Activated T-cell treated with anti-CD3 and anti-CD28 coated beads, Interleukin-2, amount 50 U/mL, for 24 hours (primary cell): ENCODE measurements at regions not wholly inside any gene's neighbourhood (a gene's known extent, or its start where the extent isn't known, plus 50 kb on each side); places are given as distances from the start of the nearest gene placed in this dataset.

Experiments
- DNase-seq: peaks from one replicate; pipeline ENCODE4 v3.0.0-alpha.2; 2020
- H3K27ac Mint-ChIP-seq: 2 replicates; pipeline ENCODE4 v1.8.0; 2020; ENCODE audit warnings: mild to moderate bottlenecking, mixed read lengths
- H3K27me3 Mint-ChIP-seq: 2 replicates; pipeline ENCODE4 v1.8.0; 2020; ENCODE audit warnings: mixed read lengths
- H3K36me3 Mint-ChIP-seq: 2 replicates; pipeline ENCODE4 v1.8.0; 2020; ENCODE audit warnings: low read depth, mixed read lengths
- H3K4me1 Mint-ChIP-seq: 2 replicates; pipeline ENCODE4 v1.8.0; 2020; ENCODE audit warnings: low read depth, mixed read lengths
- H3K4me3 Mint-ChIP-seq: 2 replicates; pipeline ENCODE4 v1.8.0; 2020; ENCODE audit warnings: mild to moderate bottlenecking, moderate library complexity, mixed read lengths
- H3K9me3 Mint-ChIP-seq: 2 replicates; pipeline ENCODE4 v1.8.0; 2020; ENCODE audit warnings: mixed read lengths

- H3K27me3 Mint-ChIP-seq: peaks cover 2% of the 10 kb centered on the region
- peaks cover 2% of the 10 kb centered on the region for H3K9me3 Mint-ChIP-seq
- H3K4me3 Mint-ChIP-seq: no peak overlapping the region
- H3K4me1 Mint-ChIP-seq: no peaks in the 10 kb centered on the region
- no peak overlapping the region for H3K27ac Mint-ChIP-seq
- DNase-seq: no peak
- H3K36me3 Mint-ChIP-seq: no peaks in the 10 kb centered on the region
Measured at GRCh38 chr12:125406131-125406530, 340.9 kb downstream of the AACS start.

GRCh38 chr12:125408718-125409117, 343.5 kb downstream of the AACS start:
- no peaks in the 10 kb centered on the region for H3K4me1 Mint-ChIP-seq
- H3K9me3 Mint-ChIP-seq: no peaks in the 10 kb centered on the region
- H3K27ac Mint-ChIP-seq: no peak overlapping the region
- no peak for DNase-seq
- H3K36me3 Mint-ChIP-seq: no peaks in the 10 kb centered on the region
- no peak overlapping the region for H3K4me3 Mint-ChIP-seq
- no peaks in the 10 kb centered on the region for H3K27me3 Mint-ChIP-seq

- Mint-ChIP-seq H3K9me3 (no peaks in the 10 kb centered on the region), H3K4me1 (no peaks in the 10 kb centered on the region), H3K27me3 (no peaks in the 10 kb centered on the region), H3K4me3 (no peak overlapping the region), H3K36me3 (no peaks in the 10 kb centered on the region), H3K27ac (no peak overlapping the region)
- DNase-seq: no peak
Measured at GRCh38 chr12:125412506-125412905, 347.3 kb downstream of the AACS start.

DNA sequence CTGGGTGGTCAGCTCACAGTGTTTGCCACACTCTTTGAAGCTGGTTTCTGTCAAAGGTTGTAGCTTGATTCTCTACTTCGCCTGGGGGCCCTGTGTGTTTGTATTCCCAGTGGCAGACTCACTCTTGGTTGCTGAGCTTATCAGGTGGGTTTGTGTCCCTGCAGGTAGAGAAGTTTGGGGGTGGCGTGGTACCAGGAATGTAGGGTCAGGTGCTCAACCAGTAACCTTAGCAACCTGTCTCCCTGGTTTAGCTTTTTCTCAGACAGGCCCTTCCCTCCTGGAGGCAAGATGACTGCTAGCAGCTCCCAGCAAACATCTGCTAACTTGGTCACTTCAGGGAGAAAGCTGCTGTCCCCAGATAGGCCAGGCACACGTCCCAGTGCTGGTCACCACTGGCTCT, 352.2 kb downstream of the AACS start:
- no peaks in the 10 kb centered on the region for H3K36me3 Mint-ChIP-seq
- no peak overlapping the region for H3K27ac Mint-ChIP-seq
- no peak for DNase-seq
- no peaks in the 10 kb centered on the region for H3K27me3 Mint-ChIP-seq
- no peaks in the 10 kb centered on the region for H3K4me1 Mint-ChIP-seq
- H3K9me3 Mint-ChIP-seq: peaks cover 12% of the 10 kb centered on the region
- no peak overlapping the region for H3K4me3 Mint-ChIP-seq

DNA sequence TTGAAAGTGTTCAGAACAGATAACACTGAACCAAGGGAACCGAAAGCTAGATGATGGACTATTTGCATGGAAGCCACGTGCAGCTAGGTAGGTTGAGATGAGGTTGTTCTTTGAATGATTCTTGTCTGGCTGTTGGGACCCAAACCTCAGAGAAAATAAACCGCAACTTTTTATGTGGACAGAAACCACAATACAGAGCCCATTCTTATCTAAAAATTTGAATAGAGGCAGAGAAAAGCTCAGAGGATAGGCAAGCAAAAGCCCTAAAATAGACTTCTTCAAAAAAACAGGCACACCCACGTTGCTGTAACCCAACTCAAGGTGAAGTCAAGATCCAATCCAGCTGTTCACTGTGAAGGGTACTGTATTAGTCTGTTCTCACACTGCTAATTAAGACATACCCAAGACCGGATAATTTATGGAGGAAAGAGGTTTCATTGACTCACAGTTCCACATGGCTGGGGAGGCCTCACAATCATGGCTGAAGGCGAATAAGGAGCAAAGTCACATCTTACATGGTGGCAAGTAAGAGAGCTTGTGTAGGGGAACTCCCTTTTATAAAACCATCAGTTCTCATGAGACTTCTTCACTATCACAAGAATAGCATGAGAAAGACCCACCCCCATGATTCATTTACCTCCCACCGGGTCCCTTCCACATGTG, 353.8 kb downstream of the AACS start:
- no peak for DNase-seq
- no peaks in the 10 kb centered on the region for H3K27me3 Mint-ChIP-seq
- H3K27ac Mint-ChIP-seq: no peak overlapping the region
- H3K4me3 Mint-ChIP-seq: no peak overlapping the region
- H3K4me1 Mint-ChIP-seq: no peaks in the 10 kb centered on the region
- H3K36me3 Mint-ChIP-seq: no peaks in the 10 kb centered on the region
- peaks cover 12% of the 10 kb centered on the region for H3K9me3 Mint-ChIP-seq

DNA sequence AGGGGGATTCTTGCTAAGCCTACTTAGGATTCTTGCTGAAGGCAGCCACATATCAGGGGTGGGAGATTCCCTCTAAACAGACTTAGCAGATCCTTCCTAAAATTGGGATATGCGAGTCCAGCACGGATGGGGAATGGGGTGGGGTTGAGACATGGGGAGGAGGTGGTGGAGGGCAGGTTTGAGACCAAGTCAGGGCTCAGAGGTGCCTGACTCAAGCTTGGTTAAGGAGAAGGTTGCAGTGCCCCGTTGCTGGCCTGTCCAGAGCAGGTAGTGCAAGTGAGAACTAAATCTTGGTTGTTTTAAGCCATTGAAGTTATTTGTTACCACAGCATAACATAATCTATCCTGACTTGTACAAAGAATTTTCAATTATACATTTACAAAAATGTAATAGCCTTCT, 359.7 kb downstream of the AACS start:
- Mint-ChIP-seq H3K27me3 (no peaks in the 10 kb centered on the region), H3K4me1 (no peaks in the 10 kb centered on the region), H3K36me3 (no peaks in the 10 kb centered on the region), H3K9me3 (peaks cover 11% of the 10 kb centered on the region), H3K27ac (no peak overlapping the region), H3K4me3 (no peak overlapping the region)
- no peak for DNase-seq

- no peak overlapping the region for H3K27ac Mint-ChIP-seq
- no peak overlapping the region for H3K4me3 Mint-ChIP-seq
- no peaks in the 10 kb centered on the region for H3K36me3 Mint-ChIP-seq
- H3K9me3 Mint-ChIP-seq: peaks cover 2% of the 10 kb centered on the region
- no peaks in the 10 kb centered on the region for H3K27me3 Mint-ChIP-seq
- no peak for DNase-seq
- H3K4me1 Mint-ChIP-seq: no peaks in the 10 kb centered on the region
Measured at GRCh38 chr12:125431516-125431915, 366.3 kb downstream of the AACS start.

DNA sequence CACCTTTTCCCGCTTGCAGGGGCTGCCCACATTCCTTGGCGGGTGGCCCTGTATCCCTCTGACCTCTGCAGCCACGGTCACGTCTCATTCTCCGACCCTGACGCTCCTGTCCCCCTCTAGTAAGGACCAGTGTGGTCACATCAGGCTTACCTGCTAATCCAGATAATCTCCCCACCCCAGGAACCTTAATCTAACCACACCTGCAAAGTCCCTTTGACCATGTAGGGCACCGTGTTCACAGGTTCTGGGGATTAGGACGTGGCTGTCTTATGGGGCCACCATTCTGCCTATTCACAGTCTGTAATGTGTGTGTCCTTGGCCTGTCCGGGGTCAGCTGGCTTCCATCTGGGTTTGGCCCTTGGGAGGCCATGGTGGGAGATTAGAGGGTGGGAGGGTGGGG, 368.9 kb downstream of the AACS start:
- Mint-ChIP-seq H3K27me3 (no peaks in the 10 kb centered on the region), H3K27ac (no peak overlapping the region), H3K4me3 (no peak overlapping the region), H3K4me1 (no peaks in the 10 kb centered on the region), H3K36me3 (no peaks in the 10 kb centered on the region), H3K9me3 (peaks cover 2% of the 10 kb centered on the region)
- DNase-seq: no peak

DNA sequence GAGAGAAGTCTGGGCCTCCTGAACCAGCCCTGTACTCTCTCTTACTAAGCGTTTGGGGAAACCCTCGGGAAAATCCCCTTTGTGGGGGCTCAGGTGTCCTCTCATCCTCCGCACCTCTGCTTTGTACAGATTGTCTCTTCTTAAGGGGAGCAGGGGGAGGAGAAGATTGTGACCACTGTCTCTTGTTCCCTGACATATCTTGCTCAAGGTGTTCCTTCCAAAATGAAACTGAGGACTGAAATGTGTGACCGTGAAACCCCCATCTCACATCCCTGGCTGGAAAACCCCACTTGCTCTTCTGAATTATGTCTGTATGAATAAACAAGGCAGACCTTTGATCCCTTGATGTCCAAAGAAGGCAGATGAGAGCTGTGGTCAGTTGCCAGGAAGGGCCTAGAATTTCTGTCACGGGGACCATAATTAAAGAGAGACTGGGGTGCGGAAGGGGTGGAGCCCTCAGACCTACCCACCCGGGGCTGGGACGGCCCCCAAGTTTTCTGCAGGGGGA, 369.8 kb downstream of the AACS start:
- no peak for DNase-seq
- H3K27me3 Mint-ChIP-seq: no peaks in the 10 kb centered on the region
- H3K27ac Mint-ChIP-seq: no peak overlapping the region
- no peak overlapping the region for H3K4me3 Mint-ChIP-seq
- H3K36me3 Mint-ChIP-seq: no peaks in the 10 kb centered on the region
- peaks cover 2% of the 10 kb centered on the region for H3K9me3 Mint-ChIP-seq
- no peaks in the 10 kb centered on the region for H3K4me1 Mint-ChIP-seq

- no peaks in the 10 kb centered on the region for H3K27me3 Mint-ChIP-seq
- no peak overlapping the region for H3K4me3 Mint-ChIP-seq
- H3K4me1 Mint-ChIP-seq: no peaks in the 10 kb centered on the region
- peaks cover 2% of the 10 kb centered on the region for H3K9me3 Mint-ChIP-seq
- no peak overlapping the region for H3K27ac Mint-ChIP-seq
- DNase-seq: no peak
- H3K36me3 Mint-ChIP-seq: no peaks in the 10 kb centered on the region
Measured at GRCh38 chr12:125435871-125436270, 370.6 kb downstream of the AACS start.

- no peak for DNase-seq
- no peaks in the 10 kb centered on the region for H3K27me3 Mint-ChIP-seq
Measured at GRCh38 chr12:125436686-125437085, 371.5 kb downstream of the AACS start.

GRCh38 chr12:125440399-125440798, 375.2 kb downstream of the AACS start:
- Mint-ChIP-seq H3K27me3 (peaks cover 2% of the 10 kb centered on the region), H3K36me3 (no peaks in the 10 kb centered on the region), H3K4me1 (no peaks in the 10 kb centered on the region), H3K27ac (no peak overlapping the region), H3K4me3 (no peak overlapping the region), H3K9me3 (no peaks in the 10 kb centered on the region)
- DNase-seq: no peak

More at GRCh38 chr12:125436686-125437085, 371.5 kb downstream of the AACS start:
- Mint-ChIP-seq H3K36me3 (no peaks in the 10 kb centered on the region), H3K4me1 (no peaks in the 10 kb centered on the region), H3K4me3 (no peak overlapping the region), H3K27ac (no peak overlapping the region), H3K9me3 (peaks cover 2% of the 10 kb centered on the region)

DNA sequence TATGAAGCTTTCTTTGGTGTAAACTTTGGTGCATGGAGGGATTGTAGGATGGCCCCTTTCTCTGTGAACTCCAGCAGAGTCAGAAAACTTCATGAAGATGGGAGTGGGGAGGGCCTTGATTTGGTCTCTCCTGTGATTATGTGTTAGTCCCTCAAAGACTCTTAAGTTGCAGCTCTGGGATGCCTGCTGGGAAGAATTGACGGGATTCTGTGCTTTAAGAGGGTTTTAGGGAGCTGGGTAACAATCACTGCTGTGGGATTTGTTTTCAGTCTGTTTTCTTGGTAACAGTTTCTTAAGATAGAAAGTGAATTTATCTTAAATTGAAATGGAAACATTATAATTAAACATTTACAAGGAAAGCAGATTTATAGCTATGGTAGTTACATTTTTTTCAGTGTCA, 378.1 kb downstream of the AACS start:
- H3K27ac Mint-ChIP-seq: no peak overlapping the region
- DNase-seq: no peak
- H3K9me3 Mint-ChIP-seq: peaks cover 2% of the 10 kb centered on the region
- no peaks in the 10 kb centered on the region for H3K4me1 Mint-ChIP-seq
- no peaks in the 10 kb centered on the region for H3K36me3 Mint-ChIP-seq
- no peak overlapping the region for H3K4me3 Mint-ChIP-seq
- H3K27me3 Mint-ChIP-seq: peaks cover 2% of the 10 kb centered on the region

DNA sequence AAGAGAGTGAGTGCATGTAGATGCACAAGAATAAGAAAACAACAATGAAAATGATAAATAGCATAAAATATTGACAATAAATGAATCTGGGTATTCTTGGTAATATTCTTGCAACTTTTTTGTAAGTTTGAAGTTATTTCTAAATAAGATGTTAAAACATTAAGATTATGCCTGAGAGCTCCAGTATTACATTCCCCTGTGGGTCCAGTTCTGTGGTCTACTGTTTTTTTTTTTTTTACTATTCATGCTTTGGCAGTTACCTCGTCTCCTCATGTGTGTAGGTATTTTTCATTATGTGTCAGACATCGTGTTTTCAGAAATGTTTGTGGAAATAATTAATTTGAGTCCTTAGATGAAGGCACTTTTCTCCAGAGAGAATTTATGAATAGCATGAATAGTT, 386.2 kb downstream of the AACS start:
- DNase-seq: no peak
- peaks cover 29% of the 10 kb centered on the region for H3K9me3 Mint-ChIP-seq
- H3K27me3 Mint-ChIP-seq: peaks cover 4% of the 10 kb centered on the region
- no peak overlapping the region for H3K27ac Mint-ChIP-seq
- H3K4me3 Mint-ChIP-seq: no peak overlapping the region
- H3K4me1 Mint-ChIP-seq: no peaks in the 10 kb centered on the region
- no peaks in the 10 kb centered on the region for H3K36me3 Mint-ChIP-seq

DNA sequence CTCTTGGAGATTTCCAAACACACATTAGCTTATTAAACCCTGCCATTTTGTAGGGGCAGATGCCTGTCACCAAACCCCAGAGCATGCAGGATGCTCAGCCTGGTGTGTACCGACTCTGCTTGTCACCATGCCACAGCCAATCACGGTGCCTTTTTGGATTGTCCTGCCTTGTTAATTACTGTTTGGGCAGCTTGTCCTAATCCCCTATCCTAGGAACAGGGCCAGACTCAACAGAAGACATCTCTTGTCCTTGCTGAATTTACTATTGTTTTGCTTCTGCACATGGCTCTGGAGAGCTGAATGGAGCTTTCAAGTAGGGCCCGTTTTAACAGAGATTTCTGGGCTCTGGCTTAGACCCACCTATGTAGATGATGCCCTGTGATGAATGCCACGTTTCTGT, 388.5 kb downstream of the AACS start:
- H3K27ac Mint-ChIP-seq: no peak overlapping the region
- peaks cover 26% of the 10 kb centered on the region for H3K9me3 Mint-ChIP-seq
- peaks cover 13% of the 10 kb centered on the region for H3K27me3 Mint-ChIP-seq
- H3K36me3 Mint-ChIP-seq: no peaks in the 10 kb centered on the region
- H3K4me1 Mint-ChIP-seq: no peaks in the 10 kb centered on the region
- H3K4me3 Mint-ChIP-seq: no peak overlapping the region
- no peak for DNase-seq

GRCh38 chr12:125454291-125454690, 389.1 kb downstream of the AACS start:
- Mint-ChIP-seq H3K4me3 (no peak overlapping the region), H3K9me3 (peaks cover 23% of the 10 kb centered on the region), H3K27ac (no peak overlapping the region), H3K27me3 (peaks cover 13% of the 10 kb centered on the region), H3K4me1 (no peaks in the 10 kb centered on the region), H3K36me3 (no peaks in the 10 kb centered on the region)
- no peak for DNase-seq
